ENCODE measurements at regions not wholly inside any gene's neighbourhood (a gene's known extent, or its start where the extent isn't known, plus 50 kb on each side); places are given as distances from the start of the nearest gene placed in this dataset.

DNA sequence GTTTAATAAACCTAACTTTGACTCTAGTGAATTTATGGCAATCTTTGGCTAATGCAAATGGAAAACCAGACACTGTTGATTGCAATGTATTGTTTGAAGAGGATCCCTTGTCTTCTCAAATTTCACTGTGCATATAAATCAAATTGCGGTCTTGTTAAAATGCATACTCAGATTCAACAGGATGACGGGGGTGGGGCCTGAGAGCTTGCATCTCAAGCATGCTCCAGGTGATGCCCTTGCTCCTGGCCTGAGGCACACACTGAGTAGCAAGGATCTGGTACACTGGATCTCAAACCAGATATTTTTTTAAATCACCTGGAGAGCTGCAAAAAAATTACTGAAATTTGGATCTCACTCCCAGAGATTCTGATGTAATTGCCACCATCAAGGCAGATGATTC is 463.7 kb downstream of the DNAH5 start:
- Histone ChIP-seq H3K36me3 (no peaks in the 10 kb centered on the region), H3K9me3 (ENCODE audit: severe bottlenecking) (no peaks in the 10 kb centered on the region), H3K4me3 (ENCODE audit: low read depth, low read length) (no peak overlapping the region), H3K27me3 (ENCODE audit: insufficient read depth, low read depth, severe bottlenecking) (no peaks in the 10 kb centered on the region), H3K27ac (no peak overlapping the region)
- no peak for DNase-seq
- TF ChIP-seq, protein P1, sequence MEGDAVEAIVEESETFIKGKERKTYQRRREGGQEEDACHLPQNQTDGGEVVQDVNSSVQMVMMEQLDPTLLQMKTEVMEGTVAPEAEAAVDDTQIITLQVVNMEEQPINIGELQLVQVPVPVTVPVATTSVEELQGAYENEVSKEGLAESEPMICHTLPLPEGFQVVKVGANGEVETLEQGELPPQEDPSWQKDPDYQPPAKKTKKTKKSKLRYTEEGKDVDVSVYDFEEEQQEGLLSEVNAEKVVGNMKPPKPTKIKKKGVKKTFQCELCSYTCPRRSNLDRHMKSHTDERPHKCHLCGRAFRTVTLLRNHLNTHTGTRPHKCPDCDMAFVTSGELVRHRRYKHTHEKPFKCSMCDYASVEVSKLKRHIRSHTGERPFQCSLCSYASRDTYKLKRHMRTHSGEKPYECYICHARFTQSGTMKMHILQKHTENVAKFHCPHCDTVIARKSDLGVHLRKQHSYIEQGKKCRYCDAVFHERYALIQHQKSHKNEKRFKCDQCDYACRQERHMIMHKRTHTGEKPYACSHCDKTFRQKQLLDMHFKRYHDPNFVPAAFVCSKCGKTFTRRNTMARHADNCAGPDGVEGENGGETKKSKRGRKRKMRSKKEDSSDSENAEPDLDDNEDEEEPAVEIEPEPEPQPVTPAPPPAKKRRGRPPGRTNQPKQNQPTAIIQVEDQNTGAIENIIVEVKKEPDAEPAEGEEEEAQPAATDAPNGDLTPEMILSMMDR (IDR thresholded peaks at IDR 0.05; ENCODE audit: low read depth, low read length) = no peak

DNA sequence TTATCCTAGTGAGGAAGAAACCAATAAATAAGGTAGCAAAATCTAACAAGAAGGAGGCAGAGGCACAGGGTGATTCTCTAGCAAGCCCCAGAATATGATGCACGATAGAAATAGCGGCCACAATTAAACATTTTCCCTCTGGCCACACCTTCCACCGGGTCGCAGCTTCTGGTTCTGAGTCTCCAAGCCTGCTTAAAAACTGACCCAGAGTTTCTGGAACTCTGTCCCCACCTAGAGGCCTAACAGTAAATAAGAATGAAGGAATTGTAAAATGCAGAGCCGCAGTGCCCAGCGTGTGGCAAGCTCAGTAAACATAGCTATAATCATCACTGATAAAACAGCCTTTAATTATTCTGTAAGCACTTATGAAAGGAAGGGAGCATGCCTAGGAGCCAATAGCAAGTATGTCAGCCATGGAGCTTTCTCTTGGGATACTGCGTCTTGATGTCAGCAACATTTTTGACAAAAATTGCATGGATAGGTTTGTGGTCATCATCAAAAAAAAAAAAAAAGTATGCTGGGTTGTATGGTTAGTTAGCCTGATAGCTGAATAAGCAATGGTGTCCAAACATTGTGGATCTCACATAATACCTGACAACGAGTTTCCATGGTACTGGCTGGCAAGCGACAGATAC is 465.5 kb downstream of the DNAH5 start:
- H3K4me3 ChIP-seq (ENCODE audit: low read depth, low read length) = no peak overlapping the region
- H3K27me3 ChIP-seq (ENCODE audit: insufficient read depth, low read depth, severe bottlenecking) = no peaks in the 10 kb centered on the region
- peak; percentile 63 for DNase-seq
- H3K36me3 ChIP-seq = no peaks in the 10 kb centered on the region
- H3K27ac ChIP-seq = no peak overlapping the region
- H3K9me3 ChIP-seq (ENCODE audit: severe bottlenecking) = no peaks in the 10 kb centered on the region
- TF ChIP-seq, protein P1 (IDR thresholded peaks at IDR 0.05; ENCODE audit: low read depth, low read length) = peak; percentile 62

DNA sequence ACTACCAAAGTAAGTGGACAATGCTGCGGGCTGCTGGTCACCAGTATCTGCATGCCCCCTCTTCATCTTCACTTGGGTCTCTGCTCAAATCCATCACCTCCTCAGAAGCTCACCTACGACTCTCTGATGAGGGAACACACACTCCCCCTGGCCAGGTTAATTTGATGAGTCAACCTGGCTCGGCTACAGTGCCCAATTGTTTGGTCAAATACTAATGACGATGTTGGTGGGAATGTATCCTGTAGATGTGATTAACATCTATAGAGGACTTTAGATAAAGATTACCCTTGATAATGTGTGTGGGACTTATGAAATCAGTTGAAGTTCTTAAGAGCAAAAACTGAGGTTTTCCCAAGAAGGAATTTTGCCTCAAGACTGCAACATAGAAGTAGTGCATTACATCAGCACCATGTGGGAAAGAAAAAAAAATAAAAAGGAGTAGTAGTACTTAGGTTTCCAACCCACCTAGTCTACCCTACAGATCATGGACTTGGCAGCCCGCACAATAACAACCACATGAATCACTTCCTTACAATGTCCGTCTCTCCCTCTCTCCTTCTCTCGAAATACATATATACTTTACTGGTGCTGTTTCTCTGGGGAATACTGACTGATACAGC is 467.3 kb downstream of the DNAH5 start:
- Histone ChIP-seq H3K27me3 (ENCODE audit: insufficient read depth, low read depth, severe bottlenecking) (no peaks in the 10 kb centered on the region), H3K9me3 (ENCODE audit: severe bottlenecking) (no peaks in the 10 kb centered on the region), H3K4me3 (ENCODE audit: low read depth, low read length) (no peak overlapping the region), H3K36me3 (no peaks in the 10 kb centered on the region), H3K27ac (no peak overlapping the region)
- DNase-seq = no peak
- TF ChIP-seq, protein P1 (IDR thresholded peaks at IDR 0.05; ENCODE audit: low read depth, low read length) = no peak

DNA sequence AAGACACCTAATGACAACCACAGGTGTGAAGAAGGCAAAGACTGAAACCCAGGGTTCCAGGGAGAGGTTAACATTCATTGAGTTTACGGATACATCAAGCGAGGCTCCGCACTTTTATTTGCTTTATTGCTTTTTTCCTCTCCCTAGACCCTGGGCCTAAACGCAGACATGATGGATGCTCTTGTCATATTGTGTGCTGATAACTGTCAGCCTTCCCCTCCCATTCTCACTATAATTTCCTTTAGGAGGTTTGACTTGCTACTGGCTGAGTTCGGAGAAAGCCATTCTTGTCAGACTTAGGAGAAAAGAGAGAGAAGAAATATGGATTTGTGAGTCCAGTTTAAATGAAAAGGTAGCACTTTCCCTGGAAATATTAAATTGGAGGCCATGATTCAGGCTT is 471.6 kb downstream of the DNAH5 start:
- Histone ChIP-seq H3K4me3 (ENCODE audit: low read depth, low read length) (no peak overlapping the region), H3K27me3 (ENCODE audit: insufficient read depth, low read depth, severe bottlenecking) (no peaks in the 10 kb centered on the region), H3K27ac (no peak overlapping the region), H3K9me3 (ENCODE audit: severe bottlenecking) (no peaks in the 10 kb centered on the region), H3K36me3 (no peaks in the 10 kb centered on the region)
- TF ChIP-seq, protein P1 (IDR thresholded peaks at IDR 0.05; ENCODE audit: low read depth, low read length) = no peak
- DNase-seq = no peak

DNA sequence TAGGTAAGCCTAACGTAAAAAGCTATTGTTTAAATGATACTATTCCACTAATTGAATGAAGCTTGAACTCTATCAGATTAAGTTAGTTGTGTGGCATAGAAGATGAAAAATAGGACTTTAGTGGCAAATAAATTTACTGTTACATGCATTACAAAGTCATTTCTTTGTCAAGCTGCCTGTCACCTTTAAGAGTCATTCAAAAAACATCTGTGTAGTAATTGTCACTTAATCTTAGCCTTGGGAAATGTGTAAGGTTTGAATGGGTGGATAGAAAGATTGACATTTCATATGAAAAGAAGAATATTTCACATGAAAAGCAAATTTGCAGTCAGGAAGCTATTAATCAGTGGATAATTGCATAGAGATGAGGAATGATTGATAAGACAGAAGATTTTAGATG is 473.5 kb downstream of the DNAH5 start:
- TF ChIP-seq, protein P1 (IDR thresholded peaks at IDR 0.05; ENCODE audit: low read depth, low read length) = no peak
- Histone ChIP-seq H3K9me3 (ENCODE audit: severe bottlenecking) (no peaks in the 10 kb centered on the region), H3K4me3 (ENCODE audit: low read depth, low read length) (no peak overlapping the region), H3K27ac (no peak overlapping the region), H3K36me3 (no peaks in the 10 kb centered on the region), H3K27me3 (ENCODE audit: insufficient read depth, low read depth, severe bottlenecking) (no peaks in the 10 kb centered on the region)
- no peak for DNase-seq

DNA sequence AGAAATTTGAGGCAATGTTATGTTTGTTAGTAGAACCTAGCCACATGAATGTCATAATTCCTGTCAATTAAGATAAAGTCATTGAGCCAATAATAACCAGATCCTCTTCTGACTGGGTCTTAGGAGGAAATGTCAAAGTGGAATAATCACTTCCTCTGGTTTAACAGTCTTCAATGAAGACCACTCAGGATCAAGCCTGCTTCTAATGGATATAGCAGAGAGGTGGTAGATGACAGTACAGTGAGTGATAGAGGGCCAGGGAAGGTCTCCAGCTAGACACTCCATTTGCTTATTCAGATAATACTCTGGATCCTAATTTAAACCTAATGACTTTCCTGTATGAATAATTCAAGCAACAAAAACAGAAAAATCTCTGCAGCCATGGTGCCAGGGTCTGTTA is 474.2 kb downstream of the DNAH5 start:
- H3K9me3 ChIP-seq (ENCODE audit: severe bottlenecking) = no peaks in the 10 kb centered on the region
- no peak overlapping the region; the same call in 1 of the 2 replicates for H3K27ac ChIP-seq
- H3K4me3 ChIP-seq (ENCODE audit: low read depth, low read length) = no peak overlapping the region
- no peaks in the 10 kb centered on the region for H3K36me3 ChIP-seq
- DNase-seq = no peak
- TF ChIP-seq, protein P1 (IDR thresholded peaks at IDR 0.05; ENCODE audit: low read depth, low read length) = no peak
- no peaks in the 10 kb centered on the region for H3K27me3 ChIP-seq (ENCODE audit: insufficient read depth, low read depth, severe bottlenecking)

Measured in WERI-Rb-1 (cell line).